HepG2 (cell line): ENCODE measurements at regions not wholly inside any gene's neighbourhood (a gene's known extent, or its start where the extent isn't known, plus 50 kb on each side); places are given as distances from the start of the nearest gene placed in this dataset.

ENCODE experiments used
- ATF1 ChIP-seq: IDR thresholded peaks from 2 replicates; pipeline ENCODE4 v1.6.1; 2016; ENCODE audit warnings: mild to moderate bottlenecking, control low read depth
- ZBTB1 ChIP-seq: sonication (generic); formaldehyde crosslinking; IDR thresholded peaks from 2 replicates; pipeline ENCODE4 v1.4.0; 2020; ENCODE audit warnings: missing genetic modification reagents, borderline replicate concordance
- ZNF234 ChIP-seq: sonication (generic); formaldehyde crosslinking; conservative IDR thresholded peaks from 2 replicates; pipeline ENCODE4 v1.5.1; 2020; ENCODE audit warnings: mild to moderate bottlenecking, missing genetic modification reagents

GRCh38 chrX:109920325-109920724, 82.6 kb upstream of the TMEM164 start:
- TF ChIP-seq ZBTB1 (CRISPR knock-in tag) (no peak), ATF1 (CRISPR knock-in tag) (no peak), ZNF234 (CRISPR knock-in tag) (no peak)
